ENCODE measurements at regions not wholly inside any gene's neighbourhood (a gene's known extent, or its start where the extent isn't known, plus 50 kb on each side); places are given as distances from the start of the nearest gene placed in this dataset.

DNA sequence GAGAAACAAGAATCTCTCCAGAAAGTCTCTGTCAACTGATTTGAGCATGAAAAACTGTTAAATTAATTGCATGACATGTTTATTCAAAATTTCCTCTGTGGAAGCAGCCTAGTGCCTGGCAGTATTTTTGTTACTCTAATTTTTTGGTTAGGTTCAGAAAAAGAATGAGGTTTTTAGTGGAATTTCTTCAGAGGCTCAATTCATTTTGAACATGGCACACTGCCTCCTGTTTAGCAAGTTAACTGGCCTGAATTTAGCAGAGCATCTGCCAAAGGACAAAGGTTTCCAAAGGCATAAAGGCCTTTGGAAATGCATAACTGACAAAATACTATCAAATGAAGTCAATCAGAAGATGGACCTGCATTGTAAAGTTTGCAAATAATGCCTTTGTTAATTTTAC lies 1326.5 kb downstream of the PLA2G4A start:
- TF ChIP-seq, protein P1, sequence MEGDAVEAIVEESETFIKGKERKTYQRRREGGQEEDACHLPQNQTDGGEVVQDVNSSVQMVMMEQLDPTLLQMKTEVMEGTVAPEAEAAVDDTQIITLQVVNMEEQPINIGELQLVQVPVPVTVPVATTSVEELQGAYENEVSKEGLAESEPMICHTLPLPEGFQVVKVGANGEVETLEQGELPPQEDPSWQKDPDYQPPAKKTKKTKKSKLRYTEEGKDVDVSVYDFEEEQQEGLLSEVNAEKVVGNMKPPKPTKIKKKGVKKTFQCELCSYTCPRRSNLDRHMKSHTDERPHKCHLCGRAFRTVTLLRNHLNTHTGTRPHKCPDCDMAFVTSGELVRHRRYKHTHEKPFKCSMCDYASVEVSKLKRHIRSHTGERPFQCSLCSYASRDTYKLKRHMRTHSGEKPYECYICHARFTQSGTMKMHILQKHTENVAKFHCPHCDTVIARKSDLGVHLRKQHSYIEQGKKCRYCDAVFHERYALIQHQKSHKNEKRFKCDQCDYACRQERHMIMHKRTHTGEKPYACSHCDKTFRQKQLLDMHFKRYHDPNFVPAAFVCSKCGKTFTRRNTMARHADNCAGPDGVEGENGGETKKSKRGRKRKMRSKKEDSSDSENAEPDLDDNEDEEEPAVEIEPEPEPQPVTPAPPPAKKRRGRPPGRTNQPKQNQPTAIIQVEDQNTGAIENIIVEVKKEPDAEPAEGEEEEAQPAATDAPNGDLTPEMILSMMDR (IDR thresholded peaks at IDR 0.05), result no peak
- no peak for TF ChIP-seq POLR2A (IDR thresholded peaks at IDR 0.05)
- intact Hi-C loops (cut with DNase I), result no loop called here

DNA sequence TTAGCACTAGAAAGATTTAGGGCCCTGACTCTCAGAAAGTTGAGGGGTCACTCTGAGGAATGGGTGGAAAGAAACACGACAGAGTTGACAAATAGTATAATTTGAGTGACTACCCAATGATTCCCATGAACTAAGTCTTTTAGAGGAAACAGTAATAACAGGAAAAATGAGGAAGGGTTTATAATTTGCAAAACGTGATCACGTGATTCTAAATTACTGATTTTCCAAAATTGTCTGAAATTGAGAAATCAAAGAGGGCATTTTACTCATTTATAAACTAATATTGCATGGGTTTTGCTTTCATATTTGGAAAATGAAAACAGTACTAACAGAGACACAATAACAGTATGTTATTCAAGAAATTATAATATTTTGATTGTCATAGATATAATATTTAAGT lies 1335.7 kb downstream of the PLA2G4A start:
- TF ChIP-seq, protein P1 (IDR thresholded peaks at IDR 0.05), result no peak
- TF ChIP-seq POLR2A (IDR thresholded peaks at IDR 0.05), result no peak
- DNase-seq (no peak), ATAC-seq (no peak)
- no peaks in the 10 kb centered on the region for H3K9me3 ChIP-seq
- intact Hi-C loops (cut with DNase I), result no loop called here
- no peak overlapping the region for H3K27ac ChIP-seq
- 52% methylated on average over 3 of the region's 3 CpGs for WGBS (ENCODE audit: insufficient coverage, low coverage, low lambda C conversion rate, missing lambda C conversion rate)
- no peaks in the 10 kb centered on the region for H3K4me1 ChIP-seq
- H3K27me3 ChIP-seq, result no peaks in the 10 kb centered on the region
- H3K4me3 ChIP-seq, result no peak overlapping the region
- no peaks in the 10 kb centered on the region for H3K36me3 ChIP-seq

More for the DNA sequence above, 1326.5 kb downstream of the PLA2G4A start:
- H3K27me3 ChIP-seq, result no peaks in the 10 kb centered on the region
- no peaks in the 10 kb centered on the region for H3K9me3 ChIP-seq
- no peak overlapping the region for H3K4me3 ChIP-seq
- H3K27ac ChIP-seq, result no peak overlapping the region
- H3K4me1 ChIP-seq, result no peaks in the 10 kb centered on the region
- H3K36me3 ChIP-seq, result no peaks in the 10 kb centered on the region
- ATAC-seq (no peak), DNase-seq (no peak)

DNA sequence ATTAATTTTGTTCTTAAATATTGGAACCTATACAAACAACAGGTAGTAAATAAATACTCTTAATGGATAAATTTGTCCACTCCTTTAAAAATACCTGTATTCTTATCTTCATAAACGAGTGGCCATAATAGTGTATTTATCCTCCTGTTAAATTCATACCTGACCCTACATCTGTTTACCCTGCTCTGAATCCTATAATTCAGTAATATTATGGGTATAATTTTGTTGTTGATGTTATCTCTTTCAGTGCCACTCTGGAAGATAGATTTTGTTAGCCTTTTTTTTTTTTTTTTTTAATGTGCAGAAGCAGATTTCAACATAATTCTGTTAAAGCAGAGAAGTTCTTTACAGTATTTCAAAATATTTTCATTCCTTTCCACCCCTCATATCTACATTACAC lies 1337.9 kb downstream of the PLA2G4A start:
- ATAC-seq (no peak), DNase-seq (no peak)
- Histone ChIP-seq H3K4me1 (no peaks in the 10 kb centered on the region), H3K27ac (no peak overlapping the region), H3K9me3 (no peaks in the 10 kb centered on the region), H3K36me3 (no peaks in the 10 kb centered on the region), H3K4me3 (no peak overlapping the region), H3K27me3 (no peaks in the 10 kb centered on the region)
- intact Hi-C loops (cut with DNase I), result no loop called here
- TF ChIP-seq POLR2A (IDR thresholded peaks at IDR 0.05), result no peak
- TF ChIP-seq, protein P1 (IDR thresholded peaks at IDR 0.05), result no peak
- 24% methylated on average over 1 of the region's 1 CpG for WGBS (ENCODE audit: insufficient coverage, low coverage, low lambda C conversion rate, missing lambda C conversion rate)

DNA sequence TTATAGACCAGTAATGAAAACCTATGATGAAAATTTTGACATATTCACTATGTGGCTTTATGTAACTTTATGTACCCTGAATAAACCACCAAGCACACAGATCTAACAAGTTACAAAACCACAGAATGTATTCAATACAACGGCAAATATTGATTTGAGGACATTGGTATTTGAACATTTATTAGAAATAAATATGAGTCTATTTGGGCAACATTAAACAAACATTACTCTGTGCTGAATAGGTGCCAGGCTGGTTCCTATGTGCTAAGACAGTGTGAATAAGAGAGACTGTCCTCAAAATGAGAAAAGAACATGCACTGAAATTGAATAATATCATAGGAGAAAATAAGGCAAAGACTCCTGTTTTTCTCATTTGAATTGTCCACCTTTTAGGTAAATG lies 1341.2 kb downstream of the PLA2G4A start:
- H3K36me3 ChIP-seq, result no peaks in the 10 kb centered on the region
- H3K4me1 ChIP-seq, result no peaks in the 10 kb centered on the region
- DNase-seq (no peak), ATAC-seq (no peak)
- H3K27me3 ChIP-seq, result no peaks in the 10 kb centered on the region
- TF ChIP-seq, protein P1 (IDR thresholded peaks at IDR 0.05), result no peak
- no peak for TF ChIP-seq POLR2A (IDR thresholded peaks at IDR 0.05)
- H3K9me3 ChIP-seq, result no peaks in the 10 kb centered on the region
- intact Hi-C loops (cut with DNase I), result no loop called here
- WGBS (ENCODE audit: insufficient coverage, low coverage, low lambda C conversion rate, missing lambda C conversion rate), result 33% methylated on average over 1 of the region's 1 CpG
- no peak overlapping the region for H3K27ac ChIP-seq
- no peak overlapping the region for H3K4me3 ChIP-seq

DNA sequence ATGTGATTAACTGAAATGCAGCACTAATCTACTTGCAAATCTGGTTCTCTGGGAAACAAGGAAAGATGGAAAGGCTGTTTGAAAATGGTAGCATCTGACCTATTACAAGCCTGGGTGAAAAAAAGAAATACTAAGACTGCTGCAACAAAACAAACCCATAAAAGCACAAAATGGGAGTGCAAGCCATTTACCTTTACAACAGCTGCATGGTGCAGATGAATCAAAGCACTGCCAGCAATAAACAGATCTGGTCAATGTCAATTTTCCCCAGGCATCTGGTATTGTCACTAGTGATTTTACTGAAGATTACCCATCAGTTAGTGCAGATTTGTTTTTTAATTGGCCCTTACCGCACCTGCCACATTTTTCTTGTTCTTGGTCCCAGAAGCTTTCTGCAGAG lies 1341.7 kb downstream of the PLA2G4A start:
- DNase-seq (no peak), ATAC-seq (no peak)
- H3K36me3 ChIP-seq, result no peaks in the 10 kb centered on the region
- no peak overlapping the region for H3K4me3 ChIP-seq
- intact Hi-C loops (cut with DNase I), result no loop called here
- 81% methylated on average over 1 of the region's 1 CpG for WGBS (ENCODE audit: insufficient coverage, low coverage, low lambda C conversion rate, missing lambda C conversion rate)
- no peaks in the 10 kb centered on the region for H3K4me1 ChIP-seq
- no peak for TF ChIP-seq POLR2A (IDR thresholded peaks at IDR 0.05)
- TF ChIP-seq, protein P1 (IDR thresholded peaks at IDR 0.05), result no peak
- no peaks in the 10 kb centered on the region for H3K27me3 ChIP-seq
- H3K27ac ChIP-seq, result no peak overlapping the region
- no peaks in the 10 kb centered on the region for H3K9me3 ChIP-seq

Measured in right lobe of liver (tissue), 6 donors.